HEK293 (cell line): ENCODE measurements at regions not wholly inside any gene's neighbourhood (a gene's known extent, or its start where the extent isn't known, plus 50 kb on each side); places are given as distances from the start of the nearest gene placed in this dataset.

Experiments
- CTCF ChIA-PET: fragments of 350-600 bp; formaldehyde crosslinking; extraction: SDS; loops from one replicate; lab custom pipeline; 2021; ENCODE audit warnings: antibody characterized with exemption; lab: Yijun Ruan, JAX
- POLR2A ChIA-PET: fragments of 300-600 bp; formaldehyde crosslinking; extraction: SDS; loops from one replicate; lab custom pipeline; 2020; ENCODE audit warnings: antibody characterized with exemption, inconsistent platforms; lab: Yijun Ruan, JAX
- H3K27ac ChIP-seq: fragments of 200-500 bp; sonication (Bioruptor generic); 2 replicates; pipeline ENCODE4 v1.5.1; 2014; ENCODE audit warnings: low read depth, low read length, control low read depth, inconsistent platforms; ENCODE audit errors: extremely low read depth
- H3K36me3 ChIP-seq, 2 experiments: fragments of 200-500 bp in 1 of 2; sonication (Bioruptor generic) in 1 of 2; 1 replicate in 1 of 2; 2 replicates in 1 of 2; pipeline ENCODE4 v1.5.1; 2014 to 2017; ENCODE audit warnings: inconsistent platforms in 2 of 2, low read length in 2 of 2; ENCODE audit not compliant: control insufficient read depth in 2 of 2, insufficient read depth in 1 of 2
- H3K4me1 ChIP-seq: fragments of 200-500 bp; sonication (Bioruptor generic); 2 replicates; pipeline ENCODE4 v1.5.1; 2014; ENCODE audit warnings: mild to moderate bottlenecking, low read length, inconsistent platforms; ENCODE audit not compliant: control insufficient read depth, insufficient read depth
- H3K4me3 ChIP-seq: 2 replicates; pipeline ENCODE4 v1.5.1; 2011; ENCODE audit warnings: low read depth, mild to moderate bottlenecking, control low read depth, low read length, moderate library complexity
- H3K9me3 ChIP-seq: fragments of 200-500 bp; sonication (Bioruptor generic); 2 replicates; pipeline ENCODE4 v1.5.1; 2014; ENCODE audit warnings: low read depth, low read length, inconsistent platforms; ENCODE audit not compliant: control insufficient read depth, insufficient read depth
- IKZF3 ChIP-seq: fragments of 450-650 bp; IDR thresholded peaks from 2 replicates; pipeline ENCODE4 v1.5.0; 2018; ENCODE audit warnings: missing biosample characterization, mild to moderate bottlenecking, missing genetic modification characterization, moderate library complexity
- MYNN ChIP-seq: fragments of 450-650 bp; formaldehyde crosslinking; IDR thresholded peaks from 2 replicates; pipeline ENCODE4 v1.5.1; 2016; ENCODE audit warnings: missing biosample characterization, missing genetic modification characterization, borderline replicate concordance
- SALL2 ChIP-seq: fragments of 450-650 bp; formaldehyde crosslinking; IDR thresholded peaks from 2 replicates; pipeline ENCODE4 v1.5.0; 2017; ENCODE audit warnings: missing biosample characterization, mild to moderate bottlenecking, missing genetic modification characterization, borderline replicate concordance
- YY1 ChIP-seq: fragments of 450-650 bp; formaldehyde crosslinking; IDR thresholded peaks from 2 replicates; pipeline ENCODE4 v1.5.1; 2018; ENCODE audit warnings: missing biosample characterization, missing genetic modification characterization
- YY2 ChIP-seq: fragments of 450-650 bp; formaldehyde crosslinking; IDR thresholded peaks from 2 replicates; pipeline ENCODE4 v1.5.1; 2016; ENCODE audit warnings: missing biosample characterization, missing genetic modification characterization
- ZBTB20 ChIP-seq: fragments of 450-650 bp; formaldehyde crosslinking; IDR thresholded peaks from 2 replicates; pipeline ENCODE4 v1.5.1; 2016; ENCODE audit warnings: missing biosample characterization, missing genetic modification characterization
- ZBTB21 ChIP-seq: fragments of 450-650 bp; formaldehyde crosslinking; IDR thresholded peaks from 2 replicates; pipeline ENCODE4 v1.5.1; 2017; ENCODE audit warnings: missing biosample characterization, missing genetic modification characterization
- ZBTB7A ChIP-seq: fragments of 450-650 bp; formaldehyde crosslinking; IDR thresholded peaks from 2 replicates; pipeline ENCODE4 v1.5.1; 2016; ENCODE audit warnings: low read depth, missing biosample characterization, missing genetic modification characterization
- ZBTB8A ChIP-seq: fragments of 450-650 bp; formaldehyde crosslinking; IDR thresholded peaks from 2 replicates; pipeline ENCODE4 v1.5.1; 2016; ENCODE audit warnings: missing biosample characterization, missing genetic modification characterization
- ZFP37 ChIP-seq: fragments of 450-650 bp; formaldehyde crosslinking; IDR thresholded peaks from 2 replicates; pipeline ENCODE4 v1.5.1; 2016; ENCODE audit warnings: missing biosample characterization, missing genetic modification characterization
- ZNF155 ChIP-seq: fragments of 450-650 bp; formaldehyde crosslinking; IDR thresholded peaks from 2 replicates; pipeline ENCODE4 v1.5.1; 2016; ENCODE audit warnings: missing biosample characterization, missing genetic modification characterization
- ZNF19 ChIP-seq: fragments of 450-650 bp; formaldehyde crosslinking; IDR thresholded peaks from 2 replicates; pipeline ENCODE4; 2016; ENCODE audit warnings: missing biosample characterization, missing genetic modification characterization, low read depth
- ZNF214 ChIP-seq: fragments of 450-650 bp; formaldehyde crosslinking; IDR thresholded peaks from 2 replicates; pipeline ENCODE4 v1.5.1; 2017; ENCODE audit warnings: missing biosample characterization, mild to moderate bottlenecking, missing genetic modification characterization, borderline replicate concordance
- ZNF24 ChIP-seq: fragments of 450-650 bp; formaldehyde crosslinking; IDR thresholded peaks from 2 replicates; pipeline ENCODE4 v1.5.1; 2016; ENCODE audit warnings: missing biosample characterization, missing genetic modification characterization
- ZNF366 ChIP-seq: fragments of 450-650 bp; formaldehyde crosslinking; conservative IDR thresholded peaks from 2 replicates; pipeline ENCODE4 v1.5.1; 2016; ENCODE audit warnings: missing biosample characterization, missing genetic modification characterization
- ZNF423 ChIP-seq: fragments of 450-650 bp; formaldehyde crosslinking; IDR thresholded peaks from 2 replicates; pipeline ENCODE4 v1.5.1; 2016; ENCODE audit warnings: missing biosample characterization, missing genetic modification characterization
- ZNF549 ChIP-seq: fragments of 450-650 bp; IDR thresholded peaks from 2 replicates; pipeline ENCODE4 v1.5.1; 2018; ENCODE audit warnings: missing biosample characterization, missing genetic modification characterization, mild to moderate bottlenecking, inconsistent platforms, moderate library complexity
- ZNF555 ChIP-seq: fragments of 450-650 bp; formaldehyde crosslinking; conservative IDR thresholded peaks from 2 replicates; pipeline ENCODE4 v1.5.1; 2017; ENCODE audit warnings: missing biosample characterization, mild to moderate bottlenecking, missing genetic modification characterization, inconsistent platforms
- ZNF561 ChIP-seq: fragments of 450-650 bp; IDR thresholded peaks from 2 replicates; pipeline ENCODE4 v1.5.1; 2018; ENCODE audit warnings: missing biosample characterization, missing genetic modification characterization, borderline replicate concordance
- ZNF610 ChIP-seq: fragments of 450-650 bp; formaldehyde crosslinking; IDR thresholded peaks from 2 replicates; pipeline ENCODE4 v1.5.1; 2016; ENCODE audit warnings: missing biosample characterization, missing genetic modification characterization, borderline replicate concordance
- ZNF624 ChIP-seq: fragments of 450-650 bp; formaldehyde crosslinking; IDR thresholded peaks from 2 replicates; pipeline ENCODE4 v1.5.1; 2017; ENCODE audit warnings: missing biosample characterization, missing genetic modification characterization
- ZNF670 ChIP-seq: fragments of 450-650 bp; formaldehyde crosslinking; IDR thresholded peaks from 2 replicates; pipeline ENCODE4 v1.5.1; 2016; ENCODE audit warnings: missing biosample characterization, missing genetic modification characterization, low read depth
- ZNF785 ChIP-seq: fragments of 450-650 bp; formaldehyde crosslinking; IDR thresholded peaks from 2 replicates; pipeline ENCODE4 v1.5.1; 2016; ENCODE audit warnings: missing biosample characterization, missing genetic modification characterization
- ZNF837 ChIP-seq: fragments of 450-650 bp; formaldehyde crosslinking; IDR thresholded peaks from 2 replicates; pipeline ENCODE4 v1.5.1; 2016; ENCODE audit warnings: missing biosample characterization, missing genetic modification characterization
- ZXDB ChIP-seq: fragments of 450-650 bp; formaldehyde crosslinking; IDR thresholded peaks from 2 replicates; pipeline ENCODE4 v1.5.1; 2016; ENCODE audit warnings: missing biosample characterization, missing genetic modification characterization
- TF ChIP-seq, protein P1 (sequence below): fragments of 450-650 bp; formaldehyde crosslinking; IDR thresholded peaks from 2 replicates; pipeline ENCODE4 v1.5.1; 2016; ENCODE audit warnings: missing biosample characterization, missing genetic modification characterization

DNA sequence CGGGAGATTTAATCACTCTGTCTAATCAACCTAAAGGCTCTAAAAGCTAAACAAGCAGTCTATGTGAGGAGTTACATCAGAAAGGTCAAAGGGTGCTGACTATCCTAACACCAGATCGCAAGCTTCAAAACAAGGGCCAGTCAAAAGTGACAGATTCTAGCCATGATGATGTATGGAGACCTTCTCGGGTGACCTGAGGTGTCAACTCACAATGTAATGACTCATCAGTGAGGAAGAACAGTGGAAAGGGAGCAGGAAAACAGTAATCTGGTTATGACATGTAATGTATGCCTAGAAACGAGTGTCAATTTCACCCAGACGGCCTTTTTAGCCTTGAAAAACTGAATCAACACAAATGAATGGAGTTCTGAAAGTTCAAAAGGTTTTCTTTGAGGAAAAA, 375.3 kb downstream of the IDS start (continued):
- TF ChIP-seq ZBTB8A (tag by site-specific recombination) (no peak), ZBTB21 (tag by site-specific recombination) (no peak), ZNF549 (tag by site-specific recombination) (no peak), ZXDB (tag by site-specific recombination) (no peak)

DNA sequence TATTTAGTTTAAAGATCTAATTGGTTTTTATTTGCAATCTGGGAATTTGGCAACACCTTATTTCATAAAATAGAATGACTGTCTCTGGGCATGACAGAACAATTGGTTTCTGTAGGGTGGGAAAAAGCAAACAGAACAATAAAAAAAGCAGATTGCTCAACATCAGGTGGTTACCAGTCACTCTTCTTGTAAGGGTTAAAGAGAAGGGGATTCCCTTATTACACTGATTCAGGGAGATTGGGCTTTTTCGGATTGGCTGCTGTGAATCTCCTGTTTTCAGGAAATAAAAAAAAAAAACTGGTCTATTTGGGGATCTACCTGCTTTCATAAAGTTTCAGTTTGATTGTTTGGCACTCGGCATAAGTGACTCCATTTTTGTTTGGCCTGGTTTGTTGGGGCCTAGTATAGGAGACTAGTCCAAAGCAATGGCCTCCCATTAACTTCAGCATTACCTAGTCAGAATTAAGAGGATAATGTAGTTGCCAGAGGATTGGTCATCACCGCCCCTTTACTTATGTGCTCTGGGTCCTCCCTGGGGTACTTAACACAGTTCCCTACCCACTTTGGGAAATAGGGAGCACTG, 380.5 kb downstream of the IDS start:
- ChIA-PET POLR2A (no interaction called here), CTCF (no interaction called here)
- no peak for TF ChIP-seq ZNF837
- TF ChIP-seq ZNF214 (tag by site-specific recombination) = no peak
- no peak for TF ChIP-seq ZFP37
- no peak for TF ChIP-seq ZNF423 (tag by site-specific recombination)
- no peak overlapping the region for H3K27ac ChIP-seq
- no peak overlapping the region for H3K4me3 ChIP-seq
- no peaks in the 10 kb centered on the region for H3K9me3 ChIP-seq
- H3K36me3 ChIP-seq = no peaks in the 10 kb centered on the region
- H3K4me1 ChIP-seq = no peaks in the 10 kb centered on the region

DNA sequence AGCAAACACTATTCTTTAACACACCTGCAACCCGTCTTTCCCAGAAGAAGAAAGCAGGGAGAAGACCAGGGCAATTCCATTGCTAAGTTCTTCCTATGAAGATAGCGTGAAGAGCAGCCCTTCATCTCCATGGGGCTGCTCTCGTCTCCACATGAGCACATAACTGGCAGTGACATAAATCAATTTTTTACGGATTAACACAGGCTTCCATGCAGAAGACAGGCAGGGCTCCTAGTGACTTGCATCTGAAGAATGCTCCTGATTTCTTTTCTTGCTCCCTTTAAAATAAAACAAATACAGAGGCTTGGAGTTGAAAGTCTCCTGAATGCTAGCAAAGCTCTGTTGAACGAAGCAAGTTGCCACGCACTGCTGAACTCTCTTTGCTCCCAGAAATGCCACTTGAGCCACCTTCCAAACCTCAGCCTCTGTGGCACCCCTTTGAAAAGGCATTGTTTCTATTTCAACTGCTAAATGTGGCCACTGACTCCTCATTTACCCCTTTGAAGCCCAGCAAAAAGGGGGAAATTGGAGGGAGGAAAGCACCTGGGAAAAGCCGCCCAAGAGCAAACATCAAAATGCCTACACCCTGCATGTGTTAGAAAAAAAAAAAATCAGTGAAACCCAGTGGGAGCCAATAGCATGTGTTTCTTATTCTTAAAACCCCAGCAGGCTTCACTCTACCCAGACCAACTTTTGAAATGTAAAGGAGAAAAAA, 383.7 kb downstream of the IDS start:
- POLR2A ChIA-PET = no interaction called here
- no peak overlapping the region for H3K27ac ChIP-seq
- no peak for TF ChIP-seq ZNF624 (tag by site-specific recombination)
- no peak for TF ChIP-seq ZNF555
- no peak for TF ChIP-seq ZNF19 (tag by site-specific recombination)
- no peak for TF ChIP-seq ZNF366 (tag by site-specific recombination)
- no peak for TF ChIP-seq IKZF3 (tag by site-specific recombination)
- TF ChIP-seq ZNF561 (tag by site-specific recombination) = no peak
- no peak for TF ChIP-seq ZNF670 (tag by site-specific recombination)
- TF ChIP-seq ZNF155 (tag by site-specific recombination) = no peak
- no peak for TF ChIP-seq MYNN (tag by site-specific recombination)
- TF ChIP-seq, protein P1, sequence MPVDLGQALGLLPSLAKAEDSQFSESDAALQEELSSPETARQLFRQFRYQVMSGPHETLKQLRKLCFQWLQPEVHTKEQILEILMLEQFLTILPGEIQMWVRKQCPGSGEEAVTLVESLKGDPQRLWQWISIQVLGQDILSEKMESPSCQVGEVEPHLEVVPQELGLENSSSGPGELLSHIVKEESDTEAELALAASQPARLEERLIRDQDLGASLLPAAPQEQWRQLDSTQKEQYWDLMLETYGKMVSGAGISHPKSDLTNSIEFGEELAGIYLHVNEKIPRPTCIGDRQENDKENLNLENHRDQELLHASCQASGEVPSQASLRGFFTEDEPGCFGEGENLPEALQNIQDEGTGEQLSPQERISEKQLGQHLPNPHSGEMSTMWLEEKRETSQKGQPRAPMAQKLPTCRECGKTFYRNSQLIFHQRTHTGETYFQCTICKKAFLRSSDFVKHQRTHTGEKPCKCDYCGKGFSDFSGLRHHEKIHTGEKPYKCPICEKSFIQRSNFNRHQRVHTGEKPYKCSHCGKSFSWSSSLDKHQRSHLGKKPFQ (tag by site-specific recombination) = no peak
- no peak for TF ChIP-seq SALL2 (tag by site-specific recombination)
- TF ChIP-seq YY2 (tag by site-specific recombination) = no peak
- no peak for TF ChIP-seq ZNF610 (tag by site-specific recombination)
- TF ChIP-seq ZBTB7A = no peak
- TF ChIP-seq ZBTB20 (tag by site-specific recombination) = no peak
- no peak for TF ChIP-seq YY1 (tag by site-specific recombination)
- no peak for TF ChIP-seq ZNF785
- no peak for TF ChIP-seq ZNF24 (tag by site-specific recombination)
- TF ChIP-seq, all 188 proteins: peak for 0
- no peaks in the 10 kb centered on the region for H3K36me3 ChIP-seq
- H3K9me3 ChIP-seq = no peaks in the 10 kb centered on the region
- CTCF ChIA-PET = interaction anchor here (0.6 kb wide), 1 partner anchor 27 kb away, joined by 3 read pairs; no protein-coding TSS in a partner anchor
- no peak overlapping the region for H3K4me3 ChIP-seq
- H3K4me1 ChIP-seq = no peaks in the 10 kb centered on the region
